Neutrophil (primary cell): ENCODE measurements at regions not wholly inside any gene's neighbourhood (a gene's known extent, or its start where the extent isn't known, plus 50 kb on each side); places are given as distances from the start of the nearest gene placed in this dataset.

Experiments
- H3K27ac ChIP-seq: fragments of 200-600 bp; sonication (generic); 2 replicates; pipeline ENCODE4 v1.5.1; 2016; ENCODE audit warnings: mild to moderate bottlenecking, moderate library complexity
- H3K27me3 ChIP-seq: fragments of 200-600 bp; sonication (generic); 2 replicates; pipeline ENCODE4 v1.6.0; 2016; ENCODE audit warnings: mild to moderate bottlenecking
- H3K36me3 ChIP-seq: fragments of 200-600 bp; sonication (generic); 2 replicates; pipeline ENCODE4 v1.5.1; 2017
- H3K4me1 ChIP-seq, 2 experiments: fragments of 200-600 bp in 1 of 2; sonication (generic) in 1 of 2; 1 replicate in 1 of 2; 2 replicates in 1 of 2; pipeline versions ENCODE4 v1.5.1 to v1.6.1; 2013 to 2016; ENCODE audit warnings: low read depth in 1 of 2, low read length in 1 of 2, mild to moderate bottlenecking in 1 of 2, moderate library complexity in 1 of 2; ENCODE audit not compliant: control insufficient read depth in 1 of 2, insufficient read depth in 1 of 2
- H3K4me3 ChIP-seq, 2 experiments: fragments of 200-600 bp in 1 of 2; sonication (generic) in 1 of 2; 1 replicate in 1 of 2; 2 replicates in 1 of 2; pipeline ENCODE4 v1.5.1; 2013 to 2016; ENCODE audit warnings: low read depth in 1 of 2, low read length in 1 of 2, mild to moderate bottlenecking in 1 of 2, moderate library complexity in 1 of 2
- H3K9me3 ChIP-seq: fragments of 200-600 bp; sonication (generic); 2 replicates; pipeline ENCODE4 v1.5.1; 2016
- CTCF ChIP-seq: fragments of 200-600 bp; sonication (generic); IDR thresholded peaks from 2 replicates; pipeline ENCODE4 v1.5.1; 2016; ENCODE audit warnings: antibody characterized with exemption

- Histone ChIP-seq H3K27me3 (no peaks in the 10 kb centered on the region), H3K27ac (no peak overlapping the region), H3K4me3 (no peak overlapping the region), H3K36me3 (no peaks in the 10 kb centered on the region), H3K9me3 (no peaks in the 10 kb centered on the region), H3K4me1 (no peaks in the 10 kb centered on the region)
- no peak for TF ChIP-seq CTCF
These were observed 1389.6 kb downstream of the BRD1 start for GRCh38 chr22:48438096-48438495.

- Histone ChIP-seq H3K27ac (no peak overlapping the region), H3K27me3 (no peaks in the 10 kb centered on the region), H3K4me1 (no peaks in the 10 kb centered on the region), H3K9me3 (no peaks in the 10 kb centered on the region), H3K36me3 (no peaks in the 10 kb centered on the region), H3K4me3 (no peak overlapping the region)
- no peak for TF ChIP-seq CTCF
These were observed 1391.3 kb downstream of the BRD1 start for GRCh38 chr22:48436201-48436931.

GRCh38 chr22:48434868-48435250 lies 1392.8 kb downstream of the BRD1 start:
- H3K4me1 ChIP-seq = no peaks in the 10 kb centered on the region
- no peak for TF ChIP-seq CTCF
- H3K36me3 ChIP-seq = no peaks in the 10 kb centered on the region
- H3K27me3 ChIP-seq = no peaks in the 10 kb centered on the region
- no peaks in the 10 kb centered on the region for H3K9me3 ChIP-seq
- H3K27ac ChIP-seq = no peak overlapping the region
- no peak overlapping the region for H3K4me3 ChIP-seq

GRCh38 chr22:48434156-48434867 lies 1393.4 kb downstream of the BRD1 start:
- TF ChIP-seq CTCF = no peak
- H3K27ac ChIP-seq = no peak overlapping the region
- no peak overlapping the region for H3K4me3 ChIP-seq

GRCh38 chr22:48433647-48434046 lies 1394.0 kb downstream of the BRD1 start:
- H3K4me3 ChIP-seq = no peak overlapping the region
- H3K4me1 ChIP-seq = no peaks in the 10 kb centered on the region
- H3K27me3 ChIP-seq = no peaks in the 10 kb centered on the region
- H3K9me3 ChIP-seq = no peaks in the 10 kb centered on the region
- no peaks in the 10 kb centered on the region for H3K36me3 ChIP-seq
- TF ChIP-seq CTCF = no peak
- H3K27ac ChIP-seq = no peak overlapping the region

More at GRCh38 chr22:48434156-48434867, 1393.4 kb downstream of the BRD1 start:
- Histone ChIP-seq H3K36me3 (no peaks in the 10 kb centered on the region), H3K9me3 (no peaks in the 10 kb centered on the region), H3K4me1 (no peaks in the 10 kb centered on the region), H3K27me3 (no peaks in the 10 kb centered on the region)
